ENCODE measurements at regions not wholly inside any gene's neighbourhood (a gene's known extent, or its start where the extent isn't known, plus 50 kb on each side); places are given as distances from the start of the nearest gene placed in this dataset.

DNA sequence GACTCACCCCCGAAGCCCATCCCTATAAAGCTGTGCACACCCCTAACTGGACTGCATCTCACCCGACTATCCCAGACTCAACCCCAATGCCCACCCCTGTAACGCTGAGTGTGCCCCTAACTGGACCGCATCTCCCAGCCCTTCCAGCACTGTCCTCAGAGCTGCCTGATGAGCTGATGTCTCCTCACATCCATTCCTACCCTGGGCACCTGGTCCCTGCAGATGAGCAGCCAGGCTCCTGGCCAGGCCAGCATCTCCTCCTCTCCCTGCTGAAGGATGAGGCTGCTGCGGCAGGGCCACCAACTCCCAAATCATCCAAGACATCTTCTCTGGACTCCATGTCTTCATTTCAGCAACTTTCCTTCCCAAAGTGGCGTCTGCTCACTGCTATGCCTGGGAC, 332.1 kb downstream of the CTTN start:
- H4K91ac ChIP-seq (ENCODE audit: insufficient read length, low read depth, low read length): no peak overlapping the region
- no peak for DNase-seq
- WGBS (ENCODE audit: extremely low coverage, insufficient read length, low lambda C conversion rate): no CpG with 5 or more reads among the region's 6 CpGs
- no peaks in the 10 kb centered on the region for H3K79me2 ChIP-seq (ENCODE audit: insufficient read depth, low read length)
- no peak overlapping the region for H2BK5ac ChIP-seq (ENCODE audit: insufficient read length, low read length)
- H3T11ph ChIP-seq (ENCODE audit: low read length): no peak overlapping the region
- H3K9ac ChIP-seq (ENCODE audit: extremely low read depth, insufficient read length, low read length): no peak overlapping the region
- H3K4me2 ChIP-seq (ENCODE audit: insufficient read depth, insufficient read length, low read length): no peak overlapping the region
- peaks cover 19 to 28% of the 10 kb centered on the region in 2 experiments for H3K4me1 Mint-ChIP-seq
- no peaks in the 10 kb centered on the region for H3K9me3 ChIP-seq (ENCODE audit: control insufficient read depth, low read depth, low read length)
- H2BK15ac ChIP-seq (ENCODE audit: low read depth, low read length): no peak overlapping the region
- TF ChIP-seq, protein P1, sequence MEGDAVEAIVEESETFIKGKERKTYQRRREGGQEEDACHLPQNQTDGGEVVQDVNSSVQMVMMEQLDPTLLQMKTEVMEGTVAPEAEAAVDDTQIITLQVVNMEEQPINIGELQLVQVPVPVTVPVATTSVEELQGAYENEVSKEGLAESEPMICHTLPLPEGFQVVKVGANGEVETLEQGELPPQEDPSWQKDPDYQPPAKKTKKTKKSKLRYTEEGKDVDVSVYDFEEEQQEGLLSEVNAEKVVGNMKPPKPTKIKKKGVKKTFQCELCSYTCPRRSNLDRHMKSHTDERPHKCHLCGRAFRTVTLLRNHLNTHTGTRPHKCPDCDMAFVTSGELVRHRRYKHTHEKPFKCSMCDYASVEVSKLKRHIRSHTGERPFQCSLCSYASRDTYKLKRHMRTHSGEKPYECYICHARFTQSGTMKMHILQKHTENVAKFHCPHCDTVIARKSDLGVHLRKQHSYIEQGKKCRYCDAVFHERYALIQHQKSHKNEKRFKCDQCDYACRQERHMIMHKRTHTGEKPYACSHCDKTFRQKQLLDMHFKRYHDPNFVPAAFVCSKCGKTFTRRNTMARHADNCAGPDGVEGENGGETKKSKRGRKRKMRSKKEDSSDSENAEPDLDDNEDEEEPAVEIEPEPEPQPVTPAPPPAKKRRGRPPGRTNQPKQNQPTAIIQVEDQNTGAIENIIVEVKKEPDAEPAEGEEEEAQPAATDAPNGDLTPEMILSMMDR (conservative IDR thresholded peaks at IDR 0.05): no peak
- peaks cover 0 to 5% (median 0%) of the 10 kb centered on the region in 3 experiments; a peak in 2 of 7 replicates for H3K36me3 Mint-ChIP-seq (ENCODE audit: insufficient read depth in 1 of 3, low read depth in 3 of 3)
- H3K9me3 Mint-ChIP-seq: peaks cover 3 to 5% of the 10 kb centered on the region in 2 experiments; a peak in 1 of 5 replicates
- H3K27me3 Mint-ChIP-seq (ENCODE audit: low read depth): 0 out of 2 replicates have a peak, but pooled peaks cover 2% of the 10 kb centered on the region
- no peaks in the 10 kb centered on the region for H3K23me2 ChIP-seq (ENCODE audit: insufficient read length, low read depth, low read length, poor library complexity, severe bottlenecking)
- no peak overlapping the region for H2BK120ac ChIP-seq (ENCODE audit: low read depth, low read length, poor library complexity, severe bottlenecking)
- H3K18ac ChIP-seq (ENCODE audit: insufficient read length, low read depth, low read length): no peak overlapping the region
- H2AK5ac ChIP-seq (ENCODE audit: insufficient read length, low read length): no peak overlapping the region
- H3K23ac ChIP-seq (ENCODE audit: insufficient read length, low read depth, low read length): no peak overlapping the region
- no peaks in the 10 kb centered on the region for H3K4me1 ChIP-seq (ENCODE audit: insufficient read depth, low read length)
- H4K20me1 ChIP-seq (ENCODE audit: control insufficient read depth, insufficient read depth, insufficient read length): no peaks in the 10 kb centered on the region
- H3K4me3 Mint-ChIP-seq: no peak overlapping the region
- H2BK20ac ChIP-seq (ENCODE audit: low read depth, low read length, poor library complexity, severe bottlenecking): no peak overlapping the region
- H3K4ac ChIP-seq (ENCODE audit: low read depth, low read length): no peak overlapping the region
- no peak overlapping the region for H3K27ac ChIP-seq (ENCODE audit: insufficient read length, low read depth, low read length)
- H3K56ac ChIP-seq (ENCODE audit: insufficient read length, low read depth, low read length): no peak overlapping the region
- no peak overlapping the region for H3K14ac ChIP-seq (ENCODE audit: insufficient read depth, low read length)
- H3K79me1 ChIP-seq (ENCODE audit: insufficient read depth, low read depth, low read length, poor library complexity, severe bottlenecking): no peaks in the 10 kb centered on the region
- H3K27me3 ChIP-seq (ENCODE audit: insufficient read depth, low read length): no peaks in the 10 kb centered on the region
- no peak overlapping the region for H2AFZ ChIP-seq (ENCODE audit: low read length)
- H4K8ac ChIP-seq (replicated peaks; ENCODE audit: insufficient read length, low read depth, low read length): no peak overlapping the region
- H3K27ac Mint-ChIP-seq: no peak overlapping the region
- H4K5ac ChIP-seq (ENCODE audit: insufficient read length, low read depth, low read length): no peak overlapping the region
- no peak overlapping the region for H2BK12ac ChIP-seq (ENCODE audit: insufficient read length, low read depth, low read length)
